ENCODE measurements at regions not wholly inside any gene's neighbourhood (a gene's known extent, or its start where the extent isn't known, plus 50 kb on each side); places are given as distances from the start of the nearest gene placed in this dataset.

- Histone ChIP-seq H3K4me3 (ENCODE audit: control extremely low read depth in 1 of 5, extremely low read depth in 1 of 5, insufficient read depth in 1 of 5, low read depth in 2 of 5, low read length in 4 of 5) (no peak overlapping the region), H2AFZ (ENCODE audit: insufficient read depth, low read depth, low read length, poor library complexity, severe bottlenecking) (no peak overlapping the region), H3K4me1 (ENCODE audit: control insufficient read depth in 2 of 2, insufficient read depth in 2 of 2, low read length in 2 of 2) (no peaks in the 10 kb centered on the region), H3K27me3 (replicated peaks in 1 of 4; ENCODE audit: control extremely low read depth in 1 of 4, control insufficient read depth in 3 of 4, insufficient read depth in 4 of 4, low read length in 3 of 4) (peaks cover 0 to 9% (median 2%) of the 10 kb centered on the region in 4 experiments), H3K9me3 (ENCODE audit: control extremely low read depth in 1 of 3, control insufficient read depth in 2 of 3, insufficient read depth in 1 of 3, low read length in 2 of 3) (no peaks in the 10 kb centered on the region), H3K79me2 (ENCODE audit: control insufficient read depth, insufficient read depth, low read length) (no peaks in the 10 kb centered on the region), H3K36me3 (replicated peaks in 1 of 2; ENCODE audit: control extremely low read depth in 1 of 2, control insufficient read depth in 1 of 2, extremely low read depth in 1 of 2, insufficient read depth in 2 of 2, low read length in 1 of 2) (no peaks in the 10 kb centered on the region), H3K9ac (ENCODE audit: low read length) (no peak overlapping the region), H4K20me1 (ENCODE audit: control insufficient read depth, insufficient read depth, low read length, poor library complexity, severe bottlenecking) (no peaks in the 10 kb centered on the region), H3K4me2 (replicated peaks; ENCODE audit: low read depth, low read length, poor library complexity, severe bottlenecking) (no peak overlapping the region), H3K27ac (ENCODE audit: low read length in 2 of 2) (no peak overlapping the region)
- TF ChIP-seq, protein P1, sequence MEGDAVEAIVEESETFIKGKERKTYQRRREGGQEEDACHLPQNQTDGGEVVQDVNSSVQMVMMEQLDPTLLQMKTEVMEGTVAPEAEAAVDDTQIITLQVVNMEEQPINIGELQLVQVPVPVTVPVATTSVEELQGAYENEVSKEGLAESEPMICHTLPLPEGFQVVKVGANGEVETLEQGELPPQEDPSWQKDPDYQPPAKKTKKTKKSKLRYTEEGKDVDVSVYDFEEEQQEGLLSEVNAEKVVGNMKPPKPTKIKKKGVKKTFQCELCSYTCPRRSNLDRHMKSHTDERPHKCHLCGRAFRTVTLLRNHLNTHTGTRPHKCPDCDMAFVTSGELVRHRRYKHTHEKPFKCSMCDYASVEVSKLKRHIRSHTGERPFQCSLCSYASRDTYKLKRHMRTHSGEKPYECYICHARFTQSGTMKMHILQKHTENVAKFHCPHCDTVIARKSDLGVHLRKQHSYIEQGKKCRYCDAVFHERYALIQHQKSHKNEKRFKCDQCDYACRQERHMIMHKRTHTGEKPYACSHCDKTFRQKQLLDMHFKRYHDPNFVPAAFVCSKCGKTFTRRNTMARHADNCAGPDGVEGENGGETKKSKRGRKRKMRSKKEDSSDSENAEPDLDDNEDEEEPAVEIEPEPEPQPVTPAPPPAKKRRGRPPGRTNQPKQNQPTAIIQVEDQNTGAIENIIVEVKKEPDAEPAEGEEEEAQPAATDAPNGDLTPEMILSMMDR (IDR thresholded peaks at IDR 0.05): no peak
- no peak for TF ChIP-seq EZH2 (IDR thresholded peaks at IDR 0.05; ENCODE audit: borderline replicate concordance, insufficient read depth, low read depth, low read length, poor library complexity, severe bottlenecking)
- H3K4me3 Mint-ChIP-seq: no peak overlapping the region
- ChIA-PET POLR2A (no interaction called here), CTCF (no interaction called here)
- DNase-seq: no peak
- ATAC-seq (ENCODE audit: low read depth): no peak
- intact Hi-C loops (cut with micrococcal nuclease): no loop called here
- no peak overlapping the region for H3K27ac Mint-ChIP-seq
- peaks cover 39% of the 10 kb centered on the region for H3K27me3 Mint-ChIP-seq
- 45% methylated on average over 13 of the region's 16 CpGs for WGBS (ENCODE audit: insufficient coverage)
- no peaks in the 10 kb centered on the region for H3K9me3 Mint-ChIP-seq (ENCODE audit: insufficient read depth)
- no peaks in the 10 kb centered on the region for H3K4me1 Mint-ChIP-seq
Measured at GRCh38 chr15:85897895-85898717, 103.4 kb upstream of the KLHL25 start.

- H3K4me1 Mint-ChIP-seq: no peaks in the 10 kb centered on the region
- Histone ChIP-seq H3K4me1 (ENCODE audit: control insufficient read depth in 2 of 2, insufficient read depth in 2 of 2, low read length in 2 of 2) (no peaks in the 10 kb centered on the region), H3K36me3 (replicated peaks in 1 of 2; ENCODE audit: control extremely low read depth in 1 of 2, control insufficient read depth in 1 of 2, extremely low read depth in 1 of 2, insufficient read depth in 2 of 2, low read length in 1 of 2) (no peaks in the 10 kb centered on the region), H3K9me3 (ENCODE audit: control extremely low read depth in 1 of 3, control insufficient read depth in 2 of 3, insufficient read depth in 1 of 3, low read length in 2 of 3) (no peaks in the 10 kb centered on the region), H3K4me2 (replicated peaks; ENCODE audit: low read depth, low read length, poor library complexity, severe bottlenecking) (no peak overlapping the region), H3K4me3 (ENCODE audit: control extremely low read depth in 1 of 5, extremely low read depth in 1 of 5, insufficient read depth in 1 of 5, low read depth in 2 of 5, low read length in 4 of 5) (no peak overlapping the region), H3K9ac (ENCODE audit: low read length) (no peak overlapping the region), H3K27me3 (replicated peaks in 1 of 4; ENCODE audit: control extremely low read depth in 1 of 4, control insufficient read depth in 3 of 4, insufficient read depth in 4 of 4, low read length in 3 of 4) (peaks cover 0 to 7% (median 0%) of the 10 kb centered on the region in 4 experiments), H3K27ac (ENCODE audit: low read length in 2 of 2) (no peak overlapping the region), H3K79me2 (ENCODE audit: control insufficient read depth, insufficient read depth, low read length) (no peaks in the 10 kb centered on the region), H4K20me1 (ENCODE audit: control insufficient read depth, insufficient read depth, low read length, poor library complexity, severe bottlenecking) (no peaks in the 10 kb centered on the region), H2AFZ (ENCODE audit: insufficient read depth, low read depth, low read length, poor library complexity, severe bottlenecking) (no peak overlapping the region)
- TF ChIP-seq, protein P1 (IDR thresholded peaks at IDR 0.05): no peak
- TF ChIP-seq EZH2 (IDR thresholded peaks at IDR 0.05; ENCODE audit: borderline replicate concordance, insufficient read depth, low read depth, low read length, poor library complexity, severe bottlenecking): no peak
- no peaks in the 10 kb centered on the region for H3K9me3 Mint-ChIP-seq (ENCODE audit: insufficient read depth)
- H3K4me3 Mint-ChIP-seq: no peak overlapping the region
- intact Hi-C loops (cut with micrococcal nuclease): no loop called here
- WGBS (ENCODE audit: insufficient coverage): 65% methylated on average over 5 of the region's 9 CpGs
- peaks cover 38% of the 10 kb centered on the region for H3K27me3 Mint-ChIP-seq
- no peak for DNase-seq
- POLR2A ChIA-PET: no interaction called here
- CTCF ChIA-PET: no interaction called here
- H3K27ac Mint-ChIP-seq: no peak overlapping the region
- ATAC-seq (ENCODE audit: low read depth): no peak
Measured at GRCh38 chr15:85899927-85900326, 105.2 kb upstream of the KLHL25 start.

All from B cell (primary cell).